ENCODE measurements at regions not wholly inside any gene's neighbourhood (a gene's known extent, or its start where the extent isn't known, plus 50 kb on each side); places are given as distances from the start of the nearest gene placed in this dataset.

DNA sequence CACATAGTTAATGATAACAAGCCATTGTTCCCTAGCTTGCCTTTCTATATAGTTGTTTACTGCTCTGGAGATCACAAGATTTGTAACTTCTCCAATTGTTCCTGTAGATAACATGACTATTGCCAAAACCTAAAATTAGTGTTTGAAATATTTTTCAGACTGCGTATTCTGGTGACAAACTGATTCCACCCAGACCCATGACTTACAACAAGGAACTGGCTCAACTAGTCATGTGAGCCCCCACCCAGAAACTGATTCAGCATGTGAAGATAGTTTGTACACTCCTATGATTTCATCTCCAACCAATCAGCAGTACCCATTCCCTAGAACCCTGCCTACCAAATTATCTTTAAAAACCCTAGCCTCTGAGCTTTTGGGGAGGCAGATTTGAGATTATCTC is 131.4 kb upstream of the BCL9 start:
- TF ChIP-seq, protein P1, sequence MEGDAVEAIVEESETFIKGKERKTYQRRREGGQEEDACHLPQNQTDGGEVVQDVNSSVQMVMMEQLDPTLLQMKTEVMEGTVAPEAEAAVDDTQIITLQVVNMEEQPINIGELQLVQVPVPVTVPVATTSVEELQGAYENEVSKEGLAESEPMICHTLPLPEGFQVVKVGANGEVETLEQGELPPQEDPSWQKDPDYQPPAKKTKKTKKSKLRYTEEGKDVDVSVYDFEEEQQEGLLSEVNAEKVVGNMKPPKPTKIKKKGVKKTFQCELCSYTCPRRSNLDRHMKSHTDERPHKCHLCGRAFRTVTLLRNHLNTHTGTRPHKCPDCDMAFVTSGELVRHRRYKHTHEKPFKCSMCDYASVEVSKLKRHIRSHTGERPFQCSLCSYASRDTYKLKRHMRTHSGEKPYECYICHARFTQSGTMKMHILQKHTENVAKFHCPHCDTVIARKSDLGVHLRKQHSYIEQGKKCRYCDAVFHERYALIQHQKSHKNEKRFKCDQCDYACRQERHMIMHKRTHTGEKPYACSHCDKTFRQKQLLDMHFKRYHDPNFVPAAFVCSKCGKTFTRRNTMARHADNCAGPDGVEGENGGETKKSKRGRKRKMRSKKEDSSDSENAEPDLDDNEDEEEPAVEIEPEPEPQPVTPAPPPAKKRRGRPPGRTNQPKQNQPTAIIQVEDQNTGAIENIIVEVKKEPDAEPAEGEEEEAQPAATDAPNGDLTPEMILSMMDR (IDR thresholded peaks at IDR 0.05; ENCODE audit: low read length): no peak
- TF ChIP-seq EZH2 (optimal IDR thresholded peaks at IDR 0.05; ENCODE audit: low read depth, low read length): no peak
- TF ChIP-seq EZH2phosphoT487 (IDR thresholded peaks at IDR 0.05; ENCODE audit: low read length): no peak

Data from MM.1S (cell line).